Psoas muscle (tissue), 7 donors: ENCODE measurements at regions not wholly inside any gene's neighbourhood (a gene's known extent, or its start where the extent isn't known, plus 50 kb on each side); places are given as distances from the start of the nearest gene placed in this dataset.
"Not testable (repeated sequence)": the region's sequence is repeated elsewhere in the genome, so short reads cannot be mapped to it uniquely, and the experiment has no call there.

Experiments used
- ATAC-seq, 4 donors: fragments of 200-7000 bp; cut with Tn5 transposase; one replicate each; pipeline ENCODE4 v1.9.1; 2020; ENCODE audit warnings: moderate library complexity in 3 of 4, mild to moderate bottlenecking in 2 of 4
- DNase-seq, 2 donors: peaks; one replicate each; pipeline ENCODE4 v3.0.0-alpha.2; 2020
- H3K27ac ChIP-seq: fragments of 200-600 bp; one replicate; pipeline ENCODE4 v1.8.0; 2022
- H3K27me3 ChIP-seq, 3 donors: fragments of 200-600 bp in 1 of 3; one replicate each; pipeline versions ENCODE4 v1.6.1 to v1.8.0; 2013 to 2022; ENCODE audit warnings: low read length in 2 of 3, mild to moderate bottlenecking in 2 of 3, moderate library complexity in 1 of 3; ENCODE audit not compliant: insufficient read depth in 3 of 3
- H3K36me3 ChIP-seq, 2 donors: fragments of 200-600 bp in 1 of 2; one replicate each; pipeline versions ENCODE4 v1.6.1 to v1.8.0; 2013 to 2022; ENCODE audit warnings: low read depth in 1 of 2, mild to moderate bottlenecking in 1 of 2, moderate library complexity in 1 of 2; ENCODE audit not compliant: insufficient read depth in 1 of 2
- H3K4me1 ChIP-seq: fragments of 200-600 bp; one replicate; pipeline ENCODE4 v1.8.0; 2022
- H3K4me3 ChIP-seq: fragments of 200-600 bp; one replicate; pipeline ENCODE4 v1.8.0; 2022; ENCODE audit warnings: mild to moderate bottlenecking
- H3K9me3 ChIP-seq: fragments of 200-600 bp; one replicate; pipeline ENCODE4 v1.8.0; 2022
- WGBS, 3 donors: extraction: QIAGEN DNeasy Blood & Tissue Kit; methylation state at CpG; one replicate each; pipeline versions ENCODE4 v1.1.6 to v1.1.7; 2013; 5-methylcytosine and 5-hydroxymethylcytosine counted together
- intact Hi-C, 2 donors: fragments of 100-400 bp; cut with DNase I; formaldehyde crosslinking; loops; one replicate each; pipeline versions ENCODE4 v1.11.0 to v1.14.2; 2022
- TF ChIP-seq, protein P1 (sequence below): fragments of 200-600 bp; IDR thresholded peaks from one replicate; pipeline ENCODE4 v1.8.0; 2022; ENCODE audit warnings: antibody characterized with exemption
- donor health status: healthy with polysubstance abuse.
- donor health status: DM: no; HTN: no; CAD: no; lungs with moderate emphysema.
- donor health status: Bipolar disorder and iron deficiency.
- donor health status: healthy.
- donor health status: DM: yes; HTN: yes; CAD: no.
- donor health status: DM: no; HTN: no; CAD: no.
- donor health status: DM: yes; HTN: yes; CAD: no.

DNA sequence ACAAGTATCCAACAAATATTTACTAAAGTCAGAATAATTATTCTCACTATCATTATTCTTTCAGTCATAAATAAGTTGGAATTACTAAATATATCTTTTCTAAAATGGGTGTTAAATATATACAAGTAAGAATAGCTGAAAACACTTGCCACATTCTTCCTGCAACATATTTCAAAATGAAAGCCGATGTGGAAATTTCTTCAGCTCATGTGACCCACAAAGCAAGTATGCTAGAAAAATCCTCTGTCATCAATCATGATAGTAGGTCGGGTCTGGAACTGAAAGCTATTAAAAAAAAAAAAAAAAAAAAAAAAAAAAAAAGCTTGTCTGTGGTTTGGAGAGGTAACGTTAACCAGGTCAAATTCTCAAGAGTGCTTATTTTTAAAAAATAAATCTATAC lies 344.7 kb downstream of the NEBL start:
- TF ChIP-seq, protein P1, sequence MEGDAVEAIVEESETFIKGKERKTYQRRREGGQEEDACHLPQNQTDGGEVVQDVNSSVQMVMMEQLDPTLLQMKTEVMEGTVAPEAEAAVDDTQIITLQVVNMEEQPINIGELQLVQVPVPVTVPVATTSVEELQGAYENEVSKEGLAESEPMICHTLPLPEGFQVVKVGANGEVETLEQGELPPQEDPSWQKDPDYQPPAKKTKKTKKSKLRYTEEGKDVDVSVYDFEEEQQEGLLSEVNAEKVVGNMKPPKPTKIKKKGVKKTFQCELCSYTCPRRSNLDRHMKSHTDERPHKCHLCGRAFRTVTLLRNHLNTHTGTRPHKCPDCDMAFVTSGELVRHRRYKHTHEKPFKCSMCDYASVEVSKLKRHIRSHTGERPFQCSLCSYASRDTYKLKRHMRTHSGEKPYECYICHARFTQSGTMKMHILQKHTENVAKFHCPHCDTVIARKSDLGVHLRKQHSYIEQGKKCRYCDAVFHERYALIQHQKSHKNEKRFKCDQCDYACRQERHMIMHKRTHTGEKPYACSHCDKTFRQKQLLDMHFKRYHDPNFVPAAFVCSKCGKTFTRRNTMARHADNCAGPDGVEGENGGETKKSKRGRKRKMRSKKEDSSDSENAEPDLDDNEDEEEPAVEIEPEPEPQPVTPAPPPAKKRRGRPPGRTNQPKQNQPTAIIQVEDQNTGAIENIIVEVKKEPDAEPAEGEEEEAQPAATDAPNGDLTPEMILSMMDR = no peak
- Histone ChIP-seq H3K36me3 (no peaks in the 10 kb centered on the region), H3K27ac (no peak overlapping the region), H3K27me3 (no peaks in the 10 kb centered on the region), H3K9me3 (no peaks in the 10 kb centered on the region), H3K4me1 (no peaks in the 10 kb centered on the region), H3K4me3 (no peak overlapping the region)
- ATAC-seq (no peak), DNase-seq (no peak)
- intact Hi-C loops = no loop called here
- 43 to 54% (median 51%) methylated on average over 3 of the region's 3 CpGs for WGBS, 3 donors

DNA sequence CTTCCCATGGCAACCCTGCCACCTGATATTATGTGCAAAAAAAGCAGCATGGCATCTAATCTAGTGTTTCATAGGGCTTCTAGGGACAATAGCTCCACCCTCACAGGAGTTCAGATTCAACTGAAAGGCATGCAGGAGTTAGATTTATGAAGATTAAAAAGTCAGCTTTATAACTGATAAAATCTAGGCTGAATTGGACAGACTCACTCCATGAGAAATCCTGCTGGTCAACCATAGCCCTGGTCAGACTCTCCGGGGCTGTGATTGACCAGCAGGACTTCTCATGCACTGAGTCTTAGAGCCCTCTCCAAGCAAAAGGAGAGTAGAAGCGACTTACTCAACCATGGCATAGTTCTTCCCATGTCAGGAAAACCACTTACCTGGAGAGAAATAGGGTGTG lies 345.4 kb downstream of the NEBL start:
- Histone ChIP-seq H3K4me3 (no peak overlapping the region), H3K36me3 (no peaks in the 10 kb centered on the region), H3K9me3 (no peaks in the 10 kb centered on the region), H3K27ac (no peak overlapping the region), H3K27me3 (no peaks in the 10 kb centered on the region), H3K4me1 (no peaks in the 10 kb centered on the region)
- WGBS, 3 donors = 84 to 89% (median 86%) methylated on average over 2 of the region's 2 CpGs
- ATAC-seq (no peak), DNase-seq (no peak)
- intact Hi-C loops = no loop called here
- TF ChIP-seq, protein P1 = no peak

DNA sequence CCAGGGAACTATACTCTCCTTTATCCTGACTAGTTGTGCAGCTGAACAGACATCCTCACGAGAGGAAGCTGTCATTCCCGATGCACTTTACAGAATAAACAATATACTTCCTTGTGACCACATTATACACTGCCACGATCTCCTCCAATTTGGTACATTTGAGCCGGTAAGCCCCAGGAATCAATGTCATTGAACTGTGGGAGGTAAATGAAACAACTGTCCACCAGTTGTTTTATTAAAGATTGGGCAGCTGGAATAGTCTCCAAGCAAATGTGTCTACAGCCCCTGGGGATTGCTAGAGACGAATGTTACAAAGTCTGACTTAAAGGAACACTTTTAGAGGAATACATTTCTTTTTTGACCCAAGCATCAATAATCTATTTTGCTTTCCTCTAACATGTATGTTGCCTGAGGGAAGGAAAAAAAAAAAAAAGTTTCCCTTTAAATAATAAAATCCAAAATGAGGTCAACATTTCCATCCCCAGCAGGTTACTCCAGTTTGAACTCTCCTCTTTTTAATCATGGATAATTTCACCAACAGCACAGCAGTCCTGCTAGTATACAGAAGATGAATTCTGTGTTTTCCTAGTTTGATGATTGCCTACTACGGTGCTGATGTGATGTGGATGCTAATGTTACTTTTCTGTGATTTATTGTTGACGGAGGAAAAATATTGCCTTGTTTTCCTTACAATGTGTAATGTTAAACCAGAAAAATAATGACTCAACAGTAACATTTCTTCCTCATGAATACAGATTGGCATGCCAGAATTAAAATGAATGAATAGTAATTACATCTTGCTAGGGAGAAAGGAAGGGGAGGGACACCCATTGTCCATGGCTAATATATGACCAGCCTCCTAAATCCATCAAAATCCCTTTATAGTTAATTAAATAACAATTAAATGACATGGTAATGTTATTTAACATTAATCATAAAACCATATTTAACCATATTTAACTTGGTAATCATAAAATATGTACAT lies 360.9 kb downstream of the NEBL start:
- intact Hi-C loops = no loop called here
- Histone ChIP-seq H3K27me3 (no peaks in the 10 kb centered on the region), H3K4me1 (no peaks in the 10 kb centered on the region), H3K4me3 (no peak overlapping the region), H3K9me3 (no peaks in the 10 kb centered on the region), H3K27ac (no peak overlapping the region), H3K36me3 (no peaks in the 10 kb centered on the region)
- 39 to 49% (median 49%) methylated on average over 7 of the region's 7 CpGs for WGBS, 3 donors
- ATAC-seq (no peak), DNase-seq (no peak)
- TF ChIP-seq, protein P1 = no peak

DNA sequence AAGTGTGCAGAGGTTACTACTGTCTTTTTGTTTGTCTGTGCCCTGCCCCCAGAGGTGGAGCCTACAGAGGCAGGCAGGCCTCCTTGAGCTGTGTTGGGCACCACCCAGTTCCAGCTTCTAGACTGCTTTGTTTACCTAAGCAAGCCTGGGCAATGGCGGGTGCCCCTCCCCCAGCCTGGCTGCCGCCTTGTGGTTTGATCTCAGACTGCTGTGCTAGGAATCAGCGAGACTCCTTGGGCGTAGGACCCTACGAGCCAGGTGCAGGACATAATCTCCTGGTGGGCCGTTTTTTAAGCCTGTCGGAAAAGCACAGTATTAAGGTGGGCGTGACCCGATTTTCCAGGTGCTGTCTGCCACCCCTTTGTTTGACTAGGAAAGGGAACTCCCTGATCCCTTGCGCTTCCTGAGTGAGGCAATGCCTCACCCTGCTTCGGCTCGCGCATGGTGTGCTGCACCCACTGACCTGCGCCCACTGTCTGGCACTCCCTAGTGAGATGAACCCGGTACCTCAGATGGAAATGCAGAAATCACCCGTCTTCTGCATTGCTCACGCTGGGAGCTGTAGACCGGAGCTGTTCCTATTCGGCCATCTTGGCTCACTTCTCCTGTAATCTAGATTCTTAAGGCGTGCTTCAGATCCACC lies 365.7 kb downstream of the NEBL start:
- H3K9me3 ChIP-seq, intact Hi-C loops, H3K4me3 ChIP-seq, DNase-seq, H3K27me3 ChIP-seq, H3K4me1 ChIP-seq, ATAC-seq, H3K27ac ChIP-seq, H3K36me3 ChIP-seq: not testable (repeated sequence)
- WGBS, 3 donors = 87 to 91% (median 90%) methylated on average over 17 to 19 of the region's 20 CpGs

DNA sequence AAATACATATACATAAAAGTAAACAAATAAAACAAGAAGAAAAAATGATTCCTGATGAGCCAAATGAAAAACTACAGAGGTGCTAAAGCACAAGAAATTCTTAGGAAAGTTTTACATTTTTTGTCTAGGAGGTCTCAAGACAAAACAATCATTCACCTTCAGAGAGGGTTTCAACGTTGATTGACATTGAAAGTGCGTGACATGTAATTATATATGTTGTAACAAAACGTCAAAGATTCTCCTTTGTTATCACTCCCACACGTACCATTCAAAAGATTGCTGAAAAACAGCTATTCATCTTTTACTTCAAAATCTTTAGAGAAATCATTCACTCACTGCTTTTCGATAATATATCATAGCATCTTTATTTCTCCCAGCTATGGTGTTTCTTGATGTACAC lies 375.9 kb downstream of the NEBL start:
- TF ChIP-seq, protein P1 = no peak
- Histone ChIP-seq H3K27me3 (no peaks in the 10 kb centered on the region), H3K4me3 (no peak overlapping the region), H3K27ac (no peak overlapping the region), H3K4me1 (no peaks in the 10 kb centered on the region), H3K36me3 (no peaks in the 10 kb centered on the region), H3K9me3 (no peaks in the 10 kb centered on the region)
- DNase-seq = no peak
- no peak for ATAC-seq
- intact Hi-C loops = no loop called here
- WGBS, 3 donors = 91 to 96% (median 92%) methylated on average over 5 of the region's 5 CpGs
